K562 (cell line): ENCODE measurements at regions not wholly inside any gene's neighbourhood (a gene's known extent, or its start where the extent isn't known, plus 50 kb on each side); places are given as distances from the start of the nearest gene placed in this dataset.

ENCODE experiments used
- ATAC-seq: fragments of 200-7000 bp; cut with Tn5 transposase; 3 replicates; pipeline ENCODE4 v1.9.1; 2020; ENCODE audit warnings: moderate library complexity
- BruUV-seq: library from RNA; stranded (reverse); fragments of 400-500 nt; replicated peaks from 2 replicates; lab custom pipeline; 2021; lab: Mats Ljungman, UMichigan
- CTCF ChIA-PET: fragments of 300-600 bp; formaldehyde crosslinking; extraction: SDS; loops from one replicate; lab custom pipeline; 2021; ENCODE audit warnings: low intra/inter-chr PET ratio; lab: Yijun Ruan, JAX
- POLR2A ChIA-PET: fragments of 300-600, 350-650 bp; sonication (Branson Sonifier 250); formaldehyde crosslinking; extraction: SDS; loops from one replicate; lab custom pipeline; 2021; ENCODE audit warnings: antibody characterized with exemption, inconsistent platforms; lab: Yijun Ruan, JAX
- DNase-seq, 4 experiments: peaks; one replicate each; pipeline versions ENCODE4 v3.0.0 to v3.0.0-alpha.2; 2011 to 2018; ENCODE audit warnings: low spot score in 3 of 4, mixed read lengths in 3 of 4; ENCODE audit errors: extremely low read depth in 1 of 4
- FAIRE-seq: peaks from 2 replicates; lab custom pipeline; 2011; peaks lifted over from hg19 to GRCh38; lab: Jason Lieb, UNC
- H2AFZ ChIP-seq: 2 replicates; pipeline ENCODE4 v1.6.0; 2011; ENCODE audit warnings: low read depth, low read length, control low read depth, inconsistent platforms
- H3K27ac ChIP-seq: fragments of 200-600 bp; 3 replicates; pipeline ENCODE4 v1.8.0; 2011; ENCODE audit warnings: low read depth, mild to moderate bottlenecking, control low read depth, inconsistent platforms, low read length, moderate library complexity, mixed read lengths; ENCODE audit errors: extremely low read depth
- H3K27me3 ChIP-seq, 2 experiments: fragments of 300-600 bp in 1 of 2; 2 replicates in 1 of 2; 3 replicates in 1 of 2; pipeline versions ENCODE4 v1.6.0 to v1.8.0; 2011; ENCODE audit warnings: inconsistent platforms in 2 of 2, low read length in 2 of 2, mild to moderate bottlenecking in 1 of 2, mixed read lengths in 1 of 2, moderate library complexity in 1 of 2; ENCODE audit not compliant: control insufficient read depth in 2 of 2, insufficient read depth in 2 of 2
- H3K36me3 ChIP-seq: fragments of 300-600 bp; 3 replicates; pipeline ENCODE4 v1.8.0; 2011; ENCODE audit warnings: mild to moderate bottlenecking, low read length, inconsistent platforms; ENCODE audit not compliant: control insufficient read depth, insufficient read depth
- H3K4me1 ChIP-seq, 2 experiments: fragments of 200-600 bp in 1 of 2; replicated peaks in 1 of 2; 2 replicates in 1 of 2; 3 replicates in 1 of 2; pipeline versions ENCODE4 v1.5.1 to v1.8.0; 2011; ENCODE audit warnings: inconsistent platforms in 2 of 2, low read length in 2 of 2, mild to moderate bottlenecking in 1 of 2, mixed read lengths in 1 of 2, moderate library complexity in 1 of 2; ENCODE audit not compliant: control insufficient read depth in 2 of 2, insufficient read depth in 2 of 2
- H3K4me2 ChIP-seq: 2 replicates; pipeline ENCODE4 v1.6.1; 2011; ENCODE audit warnings: low read length, control low read depth, inconsistent platforms, mixed read lengths; ENCODE audit not compliant: insufficient read depth
- H3K4me3 ChIP-seq: fragments of 200-600 bp; sonication (generic), shearing (Covaris generic); 2 replicates; pipeline ENCODE4 v1.5.1; 2016; ENCODE audit warnings: control low read depth, inconsistent platforms
- H3K79me2 ChIP-seq: fragments of 200-600 bp; 3 replicates; pipeline ENCODE4 v1.8.0; 2011; ENCODE audit warnings: low read length, inconsistent platforms; ENCODE audit not compliant: control insufficient read depth, insufficient read depth
- H3K9ac ChIP-seq, 2 experiments: 2 replicates each; pipeline versions ENCODE4 v1.6.0 to v1.6.1; 2011; ENCODE audit warnings: low read depth in 2 of 2, low read length in 2 of 2, control low read depth in 1 of 2, inconsistent platforms in 1 of 2, mild to moderate bottlenecking in 1 of 2, mixed read lengths in 1 of 2; ENCODE audit not compliant: insufficient read depth in 1 of 2
- H3K9me1 ChIP-seq: one replicate; pipeline ENCODE4 v1.6.0; 2011; ENCODE audit warnings: inconsistent platforms, mild to moderate bottlenecking, low read length, moderate library complexity; ENCODE audit not compliant: control insufficient read depth, insufficient read depth
- H3K9me3 ChIP-seq: replicated peaks from 2 replicates; pipeline ENCODE4 v1.5.1; 2011; ENCODE audit warnings: low read depth, low read length, inconsistent platforms; ENCODE audit not compliant: control insufficient read depth, insufficient read depth
- H4K20me1 ChIP-seq: replicated peaks from 2 replicates; pipeline ENCODE4 v1.6.1; 2011; ENCODE audit warnings: low read length, inconsistent platforms, mixed read lengths; ENCODE audit not compliant: control insufficient read depth, insufficient read depth
- FOXJ3 ChIP-seq: sonication (generic); formaldehyde crosslinking; IDR thresholded peaks from 2 replicates; pipeline ENCODE4 v1.4.0; 2020; ENCODE audit warnings: mild to moderate bottlenecking, missing genetic modification reagents
- RREB1 ChIP-seq: fragments of 250-450 bp; sonication (Bioruptor Pico); IDR thresholded peaks from 2 replicates; pipeline ENCODE4 v1.4.0; 2020
- ZFX ChIP-seq: sonication (generic); formaldehyde crosslinking; IDR thresholded peaks from 2 replicates; pipeline ENCODE4 v1.8.0; 2022; ENCODE audit warnings: mild to moderate bottlenecking, missing genetic modification reagents, moderate library complexity
- WGBS: fragments of 100-300 bp; shearing (Covaris generic); methylation state at CpG from one replicate; pipeline ENCODE4 v1.1.6; 2016; ENCODE audit warnings: low coverage, mixed read lengths; ENCODE audit not compliant: insufficient coverage; ENCODE audit errors: missing lambda C conversion rate; 5-methylcytosine and 5-hydroxymethylcytosine counted together
- in situ Hi-C: fragments of 300-500 bp; cut with MboI; formaldehyde crosslinking; loops from 4 replicates; pipeline ENCODE4 v1.15.0; 2018; ENCODE audit warnings: inconsistent platforms, mixed read lengths
- intact Hi-C: fragments of 100-400 bp; cut with micrococcal nuclease; formaldehyde crosslinking; loops from 2 replicates; pipeline ENCODE4 v1.14.2; 2022

DNA sequence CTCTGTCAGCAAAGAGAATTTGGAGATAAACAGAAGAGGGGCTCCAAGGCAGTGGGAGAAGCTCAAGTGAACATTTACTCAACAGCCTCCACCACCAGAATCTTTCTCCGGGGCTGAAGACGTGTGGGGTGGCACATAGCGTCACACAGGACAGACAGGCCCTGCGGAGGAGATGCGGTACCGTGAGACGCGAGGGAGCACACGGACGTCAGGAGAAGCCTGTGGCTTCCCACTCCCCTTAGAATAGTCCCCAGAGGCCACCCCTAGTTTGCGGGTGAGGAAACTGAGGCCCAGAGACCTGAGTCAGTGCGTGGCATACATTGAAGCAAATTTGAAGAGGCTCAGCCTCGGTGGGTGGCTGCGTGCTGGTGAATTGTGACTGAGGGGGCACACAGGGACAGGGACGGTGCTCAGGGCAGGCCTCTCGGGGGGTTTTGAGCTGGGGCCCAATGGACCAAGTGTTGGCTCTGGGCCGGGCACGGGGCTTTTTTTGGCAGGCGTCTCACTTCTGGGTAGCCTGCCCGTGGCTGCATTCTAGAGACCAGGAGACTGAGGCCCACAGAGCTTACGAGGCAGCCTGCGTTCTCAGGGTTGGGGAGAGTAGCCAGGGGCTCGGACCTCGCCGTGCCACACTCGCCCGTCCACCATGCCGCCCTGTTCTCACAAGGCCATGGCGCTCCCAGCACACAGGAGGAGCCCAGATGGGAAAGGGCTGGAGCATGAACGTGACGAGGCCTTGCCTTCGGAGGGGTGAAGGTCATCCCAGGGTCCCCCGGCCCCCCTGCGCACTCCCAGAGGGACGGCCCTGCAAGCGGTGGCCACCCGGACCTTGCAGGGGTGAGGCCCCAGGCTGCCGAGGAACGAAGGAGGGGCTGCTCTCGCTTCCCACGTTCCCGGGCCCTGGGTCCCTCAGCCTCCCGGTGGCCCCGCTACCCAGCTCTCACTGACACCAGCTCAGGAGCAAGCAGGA is 220.6 kb downstream of the C9orf50 start:
- Histone ChIP-seq H3K27me3 (no peaks in the 10 kb centered on the region), H3K79me2 (no peaks in the 10 kb centered on the region), H2AFZ (no peak overlapping the region), H3K36me3 (no peaks in the 10 kb centered on the region), H3K9me3 (no peaks in the 10 kb centered on the region), H3K9me1 (no peaks in the 10 kb centered on the region), H3K4me2 (no peak overlapping the region), H3K27ac (no peak overlapping the region), H3K4me3 (no peak overlapping the region), H3K4me1 (peaks cover 19 to 58% of the 10 kb centered on the region in 2 experiments), H4K20me1 (no peaks in the 10 kb centered on the region), H3K9ac (peak overlapping the region in 1 of 2 experiments; percentile 47; a peak in 2 of 4 replicates)
- intact Hi-C loops (loop anchor here (10.0 kb wide), 2 partner anchors 195 to 225 kb away; partner anchors contain the start of gene IER5L), in situ Hi-C loops (no loop called here)
- ATAC-seq (no peak), DNase-seq (no peak), FAIRE-seq (no peak)
- WGBS: 87% methylated on average over 37 of the region's 44 CpGs
- ChIA-PET CTCF (no interaction called here), POLR2A (interaction anchor here (0.6 to 1.0 kb wide), 3 partner anchors 9 to 157 kb away, joined by 3 to 4 read pairs (median 3); no protein-coding TSS in a partner anchor)
- no TSS peak for BruUV-seq
- TF ChIP-seq RREB1 (CRISPR knock-in tag) (no peak), ZFX (0 out of 2 replicates have a peak, but pooled peaks have one; percentile 22), FOXJ3 (CRISPR knock-in tag) (no peak)
